ENCODE measurements at regions not wholly inside any gene's neighbourhood (a gene's known extent, or its start where the extent isn't known, plus 50 kb on each side); places are given as distances from the start of the nearest gene placed in this dataset.

- no peaks in the 10 kb centered on the region for H3K27me3 Mint-ChIP-seq
- no peaks in the 10 kb centered on the region for H3K9me3 Mint-ChIP-seq
- H3K4me3 Mint-ChIP-seq, result no peak overlapping the region
- CTCF ChIA-PET, result no interaction called here
- H3K36me3 Mint-ChIP-seq, result no peaks in the 10 kb centered on the region
- H3K27ac Mint-ChIP-seq, result no peak overlapping the region
- H3K4me1 Mint-ChIP-seq, result no peaks in the 10 kb centered on the region
- DNase-seq, result no peak
Measured at GRCh38 chr3:103786296-103786695, 1351.5 kb downstream of the ZPLD1 start.

GRCh38 chr3:103787164-103787871 lies 1352.5 kb downstream of the ZPLD1 start:
- H3K4me1 Mint-ChIP-seq, result no peaks in the 10 kb centered on the region
- DNase-seq, result no peak
- CTCF ChIA-PET, result no interaction called here
- H3K9me3 Mint-ChIP-seq, result no peaks in the 10 kb centered on the region
- no peak overlapping the region for H3K27ac Mint-ChIP-seq
- H3K36me3 Mint-ChIP-seq, result no peaks in the 10 kb centered on the region
- H3K27me3 Mint-ChIP-seq, result no peaks in the 10 kb centered on the region
- H3K4me3 Mint-ChIP-seq, result no peak overlapping the region

- no peak overlapping the region for H3K4me3 Mint-ChIP-seq
- H3K9me3 Mint-ChIP-seq, result no peaks in the 10 kb centered on the region
- H3K27me3 Mint-ChIP-seq, result no peaks in the 10 kb centered on the region
- H3K4me1 Mint-ChIP-seq, result no peaks in the 10 kb centered on the region
- no peaks in the 10 kb centered on the region for H3K36me3 Mint-ChIP-seq
- DNase-seq, result no peak
- CTCF ChIA-PET, result no interaction called here
- H3K27ac Mint-ChIP-seq, result no peak overlapping the region
Measured at GRCh38 chr3:103787879-103788278, 1353.1 kb downstream of the ZPLD1 start.

- Mint-ChIP-seq H3K36me3 (no peaks in the 10 kb centered on the region), H3K9me3 (no peaks in the 10 kb centered on the region), H3K4me1 (no peaks in the 10 kb centered on the region), H3K27ac (no peak overlapping the region), H3K4me3 (no peak overlapping the region), H3K27me3 (no peaks in the 10 kb centered on the region)
- no peak for DNase-seq
- CTCF ChIA-PET, result no interaction called here
Measured at GRCh38 chr3:103791786-103792515, 1357.1 kb downstream of the ZPLD1 start.

- CTCF ChIA-PET, result no interaction called here
- no peak overlapping the region for H3K4me3 Mint-ChIP-seq
- no peaks in the 10 kb centered on the region for H3K9me3 Mint-ChIP-seq
- no peak for DNase-seq
- H3K4me1 Mint-ChIP-seq, result no peaks in the 10 kb centered on the region
- H3K36me3 Mint-ChIP-seq, result no peaks in the 10 kb centered on the region
- H3K27me3 Mint-ChIP-seq, result no peaks in the 10 kb centered on the region
- H3K27ac Mint-ChIP-seq, result no peak overlapping the region
Measured at GRCh38 chr3:103794656-103795055, 1359.8 kb downstream of the ZPLD1 start.

GRCh38 chr3:103796068-103796467 lies 1361.3 kb downstream of the ZPLD1 start:
- Mint-ChIP-seq H3K27me3 (no peaks in the 10 kb centered on the region), H3K9me3 (no peaks in the 10 kb centered on the region), H3K4me3 (no peak overlapping the region), H3K4me1 (no peaks in the 10 kb centered on the region), H3K36me3 (no peaks in the 10 kb centered on the region), H3K27ac (no peak overlapping the region)
- CTCF ChIA-PET, result no interaction called here
- no peak for DNase-seq

GRCh38 chr3:103803787-103804186 lies 1369.0 kb downstream of the ZPLD1 start:
- Mint-ChIP-seq H3K36me3 (no peaks in the 10 kb centered on the region), H3K27ac (no peak overlapping the region), H3K27me3 (no peaks in the 10 kb centered on the region), H3K4me3 (no peak overlapping the region), H3K4me1 (no peaks in the 10 kb centered on the region), H3K9me3 (peaks cover 7% of the 10 kb centered on the region)
- CTCF ChIA-PET, result no interaction called here
- no peak for DNase-seq

GRCh38 chr3:103810167-103810566 lies 1375.4 kb downstream of the ZPLD1 start:
- CTCF ChIA-PET, result no interaction called here
- H3K9me3 Mint-ChIP-seq, result peaks cover 19% of the 10 kb centered on the region
- H3K4me3 Mint-ChIP-seq, result no peak overlapping the region
- H3K36me3 Mint-ChIP-seq, result no peaks in the 10 kb centered on the region
- no peak overlapping the region for H3K27ac Mint-ChIP-seq
- DNase-seq, result no peak
- no peaks in the 10 kb centered on the region for H3K4me1 Mint-ChIP-seq
- no peaks in the 10 kb centered on the region for H3K27me3 Mint-ChIP-seq

GRCh38 chr3:103813955-103814354 lies 1379.1 kb downstream of the ZPLD1 start:
- no peak overlapping the region for H3K27ac Mint-ChIP-seq
- CTCF ChIA-PET, result no interaction called here
- no peaks in the 10 kb centered on the region for H3K36me3 Mint-ChIP-seq
- H3K4me3 Mint-ChIP-seq, result no peak overlapping the region
- DNase-seq, result no peak
- H3K4me1 Mint-ChIP-seq, result no peaks in the 10 kb centered on the region
- no peaks in the 10 kb centered on the region for H3K27me3 Mint-ChIP-seq
- H3K9me3 Mint-ChIP-seq, result peaks cover 17% of the 10 kb centered on the region

- Mint-ChIP-seq H3K4me1 (no peaks in the 10 kb centered on the region), H3K36me3 (no peaks in the 10 kb centered on the region), H3K9me3 (peaks cover 8% of the 10 kb centered on the region), H3K4me3 (no peak overlapping the region), H3K27me3 (no peaks in the 10 kb centered on the region), H3K27ac (no peak overlapping the region)
- no peak for DNase-seq
- CTCF ChIA-PET, result no interaction called here
Measured at GRCh38 chr3:103818398-103818797, 1383.6 kb downstream of the ZPLD1 start.

GRCh38 chr3:103818800-103819199 lies 1384.0 kb downstream of the ZPLD1 start:
- H3K27ac Mint-ChIP-seq, result no peak overlapping the region
- H3K4me1 Mint-ChIP-seq, result no peaks in the 10 kb centered on the region
- H3K36me3 Mint-ChIP-seq, result no peaks in the 10 kb centered on the region
- peaks cover 8% of the 10 kb centered on the region for H3K9me3 Mint-ChIP-seq
- no peak for DNase-seq
- H3K27me3 Mint-ChIP-seq, result no peaks in the 10 kb centered on the region
- H3K4me3 Mint-ChIP-seq, result no peak overlapping the region
- CTCF ChIA-PET, result no interaction called here

GRCh38 chr3:103825586-103825985 lies 1390.8 kb downstream of the ZPLD1 start:
- CTCF ChIA-PET, result no interaction called here
- H3K27ac Mint-ChIP-seq, result no peak overlapping the region
- no peak for DNase-seq
- H3K4me3 Mint-ChIP-seq, result no peak overlapping the region
- peaks cover 4% of the 10 kb centered on the region for H3K9me3 Mint-ChIP-seq
- no peaks in the 10 kb centered on the region for H3K36me3 Mint-ChIP-seq
- H3K27me3 Mint-ChIP-seq, result no peaks in the 10 kb centered on the region
- no peaks in the 10 kb centered on the region for H3K4me1 Mint-ChIP-seq

GRCh38 chr3:103829723-103830326 lies 1395.0 kb downstream of the ZPLD1 start:
- no peaks in the 10 kb centered on the region for H3K4me1 Mint-ChIP-seq
- CTCF ChIA-PET, result no interaction called here
- no peak overlapping the region for H3K4me3 Mint-ChIP-seq
- no peak overlapping the region for H3K27ac Mint-ChIP-seq
- peaks cover 2% of the 10 kb centered on the region for H3K9me3 Mint-ChIP-seq
- no peaks in the 10 kb centered on the region for H3K27me3 Mint-ChIP-seq
- no peak for DNase-seq
- no peaks in the 10 kb centered on the region for H3K36me3 Mint-ChIP-seq

- no peak for DNase-seq
- Mint-ChIP-seq H3K36me3 (no peaks in the 10 kb centered on the region), H3K27ac (no peak overlapping the region), H3K4me1 (no peaks in the 10 kb centered on the region), H3K9me3 (no peaks in the 10 kb centered on the region), H3K27me3 (no peaks in the 10 kb centered on the region), H3K4me3 (no peak overlapping the region)
- CTCF ChIA-PET, result no interaction called here
Measured at GRCh38 chr3:103847081-103848062, 1412.6 kb downstream of the ZPLD1 start.

Measured in activated naive CD4-positive, alpha-beta T cell treated with anti-CD3 and anti-CD28 coated beads, Interleukin-2, amount 10 ng/mL, durations not matched to agents 7 days and 5 days (primary cell).